ENCODE measurements at regions not wholly inside any gene's neighbourhood (a gene's known extent, or its start where the extent isn't known, plus 50 kb on each side); places are given as distances from the start of the nearest gene placed in this dataset.
A peak's percentile ranks its signal among the peaks of the same experiment; 100 is the strongest.
"Not testable (repeated sequence)": the region's sequence is repeated elsewhere in the genome, so short reads cannot be mapped to it uniquely, and the experiment has no call there.

DNA sequence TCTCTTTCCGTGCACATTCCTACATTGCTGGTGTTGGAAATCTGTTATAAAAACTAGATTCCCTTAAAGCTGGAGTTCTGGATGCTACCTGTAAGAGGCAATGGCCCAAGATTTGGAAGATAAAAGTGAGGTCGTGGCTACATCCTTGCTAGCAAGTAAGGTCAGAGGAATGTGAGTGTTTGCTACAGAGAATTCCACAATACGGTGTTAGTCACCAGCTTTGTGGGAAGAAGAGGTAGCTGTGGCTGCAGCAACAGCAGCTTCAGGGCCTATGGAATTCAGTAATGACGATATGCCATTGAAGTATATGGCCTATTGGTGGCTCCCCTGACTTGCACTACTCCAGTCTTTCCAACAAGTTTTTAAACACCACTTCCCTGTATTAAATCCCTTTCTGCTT is 227.7 kb upstream of the TMEM260 start:
- no peak for DNase-seq
- Mint-ChIP-seq H3K9me3 (no peaks in the 10 kb centered on the region), H3K4me3 (no peak overlapping the region), H3K4me1 (no peaks in the 10 kb centered on the region), H3K27me3 (peaks cover 7% of the 10 kb centered on the region), H3K36me3 (ENCODE audit: low read depth) (no peaks in the 10 kb centered on the region), H3K27ac (no peak overlapping the region)
- intact Hi-C loops (cut with micrococcal nuclease), result no loop called here

DNA sequence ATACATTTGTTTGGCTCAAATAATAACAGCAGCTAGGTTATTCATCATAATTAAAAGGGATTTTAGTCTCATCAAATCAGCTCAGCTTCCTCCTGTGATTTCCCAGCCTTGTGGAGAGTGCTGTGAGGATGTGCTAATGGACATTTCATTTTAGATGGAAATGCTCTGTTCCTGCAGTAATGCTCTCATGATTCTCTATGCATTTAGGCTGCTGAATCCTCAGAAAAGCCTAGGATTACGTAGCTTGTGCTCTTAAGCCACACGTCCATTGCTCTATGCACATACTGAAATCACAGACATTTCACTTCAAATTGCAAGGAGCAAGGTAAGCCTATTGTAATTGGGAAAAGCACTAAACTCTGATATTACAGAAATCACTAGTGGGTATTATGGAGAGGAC is 226.6 kb upstream of the TMEM260 start:
- peaks cover 4% of the 10 kb centered on the region for H3K4me1 Mint-ChIP-seq
- no peaks in the 10 kb centered on the region for H3K9me3 Mint-ChIP-seq
- intact Hi-C loops (cut with micrococcal nuclease), result no loop called here
- H3K36me3 Mint-ChIP-seq (ENCODE audit: low read depth), result no peaks in the 10 kb centered on the region
- DNase-seq, result no peak
- H3K27me3 Mint-ChIP-seq, result peaks cover 7% of the 10 kb centered on the region
- no peak overlapping the region for H3K4me3 Mint-ChIP-seq
- no peak overlapping the region for H3K27ac Mint-ChIP-seq

DNA sequence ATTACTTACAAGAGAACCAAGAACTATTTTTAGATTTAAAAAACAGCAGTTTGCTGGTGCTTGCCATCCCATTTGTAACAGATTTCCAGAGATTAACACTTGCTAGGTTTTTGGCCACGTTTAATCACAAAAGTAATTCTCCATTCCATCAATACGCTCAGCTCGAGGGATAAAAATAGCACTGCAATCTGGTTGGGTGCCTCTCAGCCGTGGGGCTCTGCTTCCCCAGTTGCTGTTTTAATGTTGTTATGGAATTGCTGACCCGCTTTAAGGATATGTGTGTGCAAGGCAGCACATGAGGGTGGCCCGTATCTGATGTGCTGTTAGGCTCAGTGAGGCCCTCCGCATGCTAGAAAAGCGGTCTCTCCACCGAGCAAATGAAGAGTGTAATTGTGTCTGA is 222.2 kb upstream of the TMEM260 start:
- H3K27me3 Mint-ChIP-seq, result peaks cover 7% of the 10 kb centered on the region
- DNase-seq, result no peak
- no peak overlapping the region for H3K27ac Mint-ChIP-seq
- H3K4me1 Mint-ChIP-seq, result peaks cover 20% of the 10 kb centered on the region
- intact Hi-C loops (cut with micrococcal nuclease), result no loop called here
- no peaks in the 10 kb centered on the region for H3K36me3 Mint-ChIP-seq (ENCODE audit: low read depth)
- peaks cover 4% of the 10 kb centered on the region for H3K9me3 Mint-ChIP-seq
- no peak overlapping the region for H3K4me3 Mint-ChIP-seq

DNA sequence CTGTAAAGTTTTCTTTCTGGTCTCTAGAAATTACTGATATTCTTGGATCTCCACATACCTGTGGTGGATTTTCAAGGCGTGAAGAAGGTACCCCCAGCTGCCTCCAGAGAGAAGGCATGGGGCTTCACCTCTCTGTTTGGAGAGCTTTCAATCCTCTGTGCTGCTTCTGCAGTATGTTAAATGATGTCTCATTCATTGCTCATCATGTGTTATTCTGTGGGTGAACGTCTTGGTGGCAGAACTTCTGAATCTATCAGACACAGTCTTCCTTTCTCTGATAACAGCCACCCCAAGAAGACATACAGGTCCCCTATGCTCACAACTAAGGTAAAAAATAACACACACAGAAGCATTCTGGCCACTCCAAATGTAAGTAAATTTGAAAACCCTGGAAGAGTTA is 221.3 kb upstream of the TMEM260 start:
- H3K9me3 Mint-ChIP-seq, result peaks cover 10% of the 10 kb centered on the region
- intact Hi-C loops (cut with micrococcal nuclease), result no loop called here
- peak overlapping the region; percentile 6 for H3K4me3 Mint-ChIP-seq
- no peak for DNase-seq
- H3K4me1 Mint-ChIP-seq, result peaks cover 22% of the 10 kb centered on the region
- peak overlapping the region; percentile 75 for H3K27ac Mint-ChIP-seq
- H3K36me3 Mint-ChIP-seq (ENCODE audit: low read depth), result no peaks in the 10 kb centered on the region
- peaks cover 5% of the 10 kb centered on the region for H3K27me3 Mint-ChIP-seq

DNA sequence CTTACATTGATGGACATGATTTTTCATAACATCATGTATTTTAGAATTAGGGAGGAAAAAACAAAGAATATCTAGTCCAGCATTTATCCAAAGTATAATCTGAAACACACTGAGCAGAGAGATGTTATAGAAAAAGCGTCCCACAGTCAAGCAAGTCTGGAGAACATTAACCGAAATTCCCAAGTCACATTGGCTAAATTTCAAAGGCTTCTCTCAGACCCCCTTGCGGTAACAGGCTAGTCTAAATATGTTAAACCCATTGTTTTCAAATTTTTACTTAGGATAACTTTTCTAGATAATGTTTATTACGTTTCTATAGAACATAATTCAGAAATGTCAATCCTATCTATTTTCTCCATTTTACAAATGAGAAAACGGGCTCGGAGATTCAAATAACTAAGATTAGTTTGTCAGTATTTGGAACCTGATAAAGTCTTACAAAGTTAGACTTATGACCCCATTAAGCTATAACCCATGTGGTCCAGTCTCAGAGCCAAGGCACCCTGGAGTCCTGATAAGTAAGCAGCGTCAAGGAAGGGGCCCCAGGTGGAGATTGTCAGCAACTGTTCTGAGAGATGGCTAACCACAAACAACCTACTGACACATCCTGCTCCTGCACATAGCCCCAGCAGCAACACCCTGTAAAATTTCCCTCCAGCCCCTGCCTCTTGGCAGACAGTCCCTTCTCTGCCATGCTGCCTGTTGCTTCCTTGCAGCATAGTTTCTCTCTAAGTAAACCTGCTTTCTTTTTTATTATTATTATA is 220.6 kb upstream of the TMEM260 start:
- intact Hi-C loops (cut with micrococcal nuclease), result no loop called here
- H3K9me3 Mint-ChIP-seq, result peaks cover 10% of the 10 kb centered on the region
- H3K4me3 Mint-ChIP-seq, result peak overlapping the region; percentile 6
- peak; percentile 82 for DNase-seq
- peaks cover 22% of the 10 kb centered on the region for H3K4me1 Mint-ChIP-seq
- peak overlapping the region; percentile 75 for H3K27ac Mint-ChIP-seq
- H3K36me3 Mint-ChIP-seq (ENCODE audit: low read depth), result no peaks in the 10 kb centered on the region
- peaks cover 2% of the 10 kb centered on the region for H3K27me3 Mint-ChIP-seq

DNA sequence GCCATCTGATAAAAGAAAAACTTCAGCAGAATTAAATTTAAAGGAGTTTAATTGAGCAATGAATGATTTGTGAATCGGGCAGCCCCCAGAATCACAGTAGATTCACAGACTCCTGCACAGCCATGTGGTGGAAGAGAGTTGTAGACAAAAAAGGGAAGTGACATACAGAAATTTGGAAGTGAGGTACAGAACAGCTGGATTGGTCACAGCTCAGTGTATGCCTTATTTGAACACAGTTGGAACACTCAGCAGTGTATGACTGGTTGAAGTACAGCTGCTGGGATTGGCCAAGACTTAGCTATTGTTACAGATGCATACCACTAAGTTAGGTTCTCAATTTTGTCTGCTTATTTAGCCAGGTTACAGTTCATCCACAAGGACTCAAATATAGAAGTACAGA is 213.9 kb upstream of the TMEM260 start:
- intact Hi-C loops (cut with micrococcal nuclease); DNase-seq; H3K4me1 Mint-ChIP-seq; H3K27ac Mint-ChIP-seq; H3K4me3 Mint-ChIP-seq; H3K36me3 Mint-ChIP-seq (ENCODE audit: low read depth): not testable (repeated sequence)
- Mint-ChIP-seq H3K27me3 (peaks cover 12% of the 10 kb centered on the region), H3K9me3 (peaks cover 13% of the 10 kb centered on the region)

DNA sequence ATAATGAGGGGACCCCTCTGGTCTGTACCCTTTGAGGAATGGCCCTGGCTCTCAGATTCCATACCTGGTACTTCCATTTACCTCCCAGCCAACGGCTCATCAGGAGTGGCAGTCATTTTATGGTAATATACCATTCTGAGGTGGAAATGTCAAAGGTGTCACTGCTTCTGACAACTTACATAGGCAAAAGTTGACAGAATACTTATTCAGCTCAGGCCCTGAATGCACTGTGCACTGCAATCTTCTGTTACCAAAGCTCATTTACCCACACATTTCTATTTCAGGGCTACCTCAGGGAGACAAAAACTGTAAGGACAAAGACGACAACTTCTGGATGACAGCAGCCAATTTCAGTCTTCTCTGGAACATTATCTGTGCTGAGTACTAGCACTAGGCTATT is 212.2 kb upstream of the TMEM260 start:
- intact Hi-C loops (cut with micrococcal nuclease), result no loop called here
- H3K36me3 Mint-ChIP-seq (ENCODE audit: low read depth), result no peaks in the 10 kb centered on the region
- H3K27ac Mint-ChIP-seq, result no peak overlapping the region
- DNase-seq, result no peak
- peaks cover 19% of the 10 kb centered on the region for H3K27me3 Mint-ChIP-seq
- peaks cover 22% of the 10 kb centered on the region for H3K9me3 Mint-ChIP-seq
- H3K4me1 Mint-ChIP-seq, result peaks cover 7% of the 10 kb centered on the region
- no peak overlapping the region for H3K4me3 Mint-ChIP-seq

DNA sequence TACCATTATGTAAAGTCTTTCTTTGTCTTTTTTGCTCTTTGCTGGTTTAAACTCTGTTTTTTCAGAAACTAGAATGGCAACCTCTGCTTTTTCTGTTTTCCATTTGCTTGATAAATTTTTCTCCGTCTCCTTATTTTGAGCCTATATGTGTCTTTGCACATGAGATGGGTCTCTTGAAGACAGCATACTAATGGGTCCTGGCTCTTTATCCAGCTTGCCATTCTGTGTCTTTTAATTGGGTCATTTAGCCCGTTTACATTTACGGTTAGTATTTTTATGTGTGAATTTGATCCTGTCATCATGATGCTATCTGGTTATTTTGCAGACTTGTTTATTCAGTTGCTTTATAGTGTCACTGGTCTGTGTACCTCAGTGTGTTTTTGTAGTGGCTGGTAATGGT is 207.9 kb upstream of the TMEM260 start:
- H3K36me3 Mint-ChIP-seq (ENCODE audit: low read depth), result no peaks in the 10 kb centered on the region
- no peak for DNase-seq
- peaks cover 24% of the 10 kb centered on the region for H3K9me3 Mint-ChIP-seq
- intact Hi-C loops (cut with micrococcal nuclease), result no loop called here
- H3K4me3 Mint-ChIP-seq, result no peak overlapping the region
- no peaks in the 10 kb centered on the region for H3K4me1 Mint-ChIP-seq
- no peak overlapping the region for H3K27ac Mint-ChIP-seq
- peaks cover 16% of the 10 kb centered on the region for H3K27me3 Mint-ChIP-seq

DNA sequence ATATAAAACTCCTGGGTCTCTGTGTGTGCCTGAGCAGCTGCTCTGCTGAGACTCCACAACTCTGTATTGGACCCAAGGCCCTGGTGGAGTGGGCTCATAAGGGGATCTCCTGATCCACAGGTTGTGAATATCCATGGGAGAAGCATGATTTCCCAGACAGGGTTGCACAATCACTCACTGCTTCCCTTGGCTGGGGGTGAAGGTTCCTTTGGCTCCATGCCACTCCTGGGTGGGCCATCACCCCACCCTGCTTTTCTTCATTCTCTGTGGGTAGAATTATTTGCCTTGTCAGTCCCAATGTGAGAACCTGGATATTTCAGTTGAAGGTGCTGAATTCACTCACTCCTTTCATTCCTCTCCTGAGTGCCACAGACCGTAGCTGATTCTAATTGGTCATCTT is 205.2 kb upstream of the TMEM260 start:
- Mint-ChIP-seq H3K27ac (no peak overlapping the region), H3K27me3 (peaks cover 15% of the 10 kb centered on the region), H3K9me3 (peaks cover 21% of the 10 kb centered on the region), H3K36me3 (ENCODE audit: low read depth) (no peaks in the 10 kb centered on the region), H3K4me3 (no peak overlapping the region), H3K4me1 (no peaks in the 10 kb centered on the region)
- intact Hi-C loops (cut with micrococcal nuclease), result no loop called here
- DNase-seq, result no peak

DNA sequence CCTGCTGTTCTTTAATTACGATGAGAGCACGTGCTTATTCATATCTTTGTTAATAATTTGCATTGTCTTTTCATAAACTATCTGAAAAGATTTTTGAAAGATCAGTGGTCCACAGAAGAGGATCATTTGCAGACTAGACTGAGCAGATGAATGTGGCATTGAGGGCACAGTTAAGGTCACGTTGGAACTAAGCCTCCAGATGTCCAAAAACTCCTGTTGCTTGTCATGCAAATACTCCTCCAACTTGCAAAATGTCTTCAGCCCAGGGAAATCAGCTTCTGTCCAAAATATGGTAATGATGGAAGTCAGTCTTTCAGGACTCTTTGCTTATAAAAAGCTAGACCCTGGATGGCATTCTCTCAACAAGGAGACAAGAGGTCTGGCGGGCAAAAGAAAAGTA is 201.6 kb upstream of the TMEM260 start:
- no peak for DNase-seq
- H3K4me3 Mint-ChIP-seq, result no peak overlapping the region
- no peak overlapping the region for H3K27ac Mint-ChIP-seq
- H3K36me3 Mint-ChIP-seq (ENCODE audit: low read depth), result no peaks in the 10 kb centered on the region
- no peaks in the 10 kb centered on the region for H3K4me1 Mint-ChIP-seq
- peaks cover 4% of the 10 kb centered on the region for H3K27me3 Mint-ChIP-seq
- peaks cover 2% of the 10 kb centered on the region for H3K9me3 Mint-ChIP-seq
- intact Hi-C loops (cut with micrococcal nuclease), result no loop called here

DNA sequence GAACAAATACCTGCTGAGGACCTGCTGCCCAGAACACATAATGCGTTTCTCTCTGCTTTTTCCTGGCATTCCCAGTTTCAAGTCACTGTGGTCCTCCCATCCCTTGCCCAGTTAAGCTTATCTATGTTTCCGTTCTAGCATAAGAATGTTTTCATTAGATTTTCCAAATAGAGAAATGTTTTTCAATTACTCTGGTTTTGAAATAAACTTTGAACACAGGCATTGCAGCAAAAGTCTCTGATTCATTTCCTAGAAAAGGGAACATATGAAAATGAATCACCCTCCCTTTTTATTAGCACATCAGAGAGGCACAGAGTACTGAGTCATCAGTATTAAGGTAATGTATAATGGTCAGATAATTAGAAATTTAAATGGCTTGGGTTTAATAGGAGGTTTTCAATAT is 201.1 kb upstream of the TMEM260 start:
- Mint-ChIP-seq H3K27ac (no peak overlapping the region), H3K9me3 (no peaks in the 10 kb centered on the region), H3K4me1 (no peaks in the 10 kb centered on the region), H3K4me3 (no peak overlapping the region), H3K27me3 (peaks cover 4% of the 10 kb centered on the region), H3K36me3 (ENCODE audit: low read depth) (no peaks in the 10 kb centered on the region)
- intact Hi-C loops (cut with micrococcal nuclease), result no loop called here
- no peak for DNase-seq

DNA sequence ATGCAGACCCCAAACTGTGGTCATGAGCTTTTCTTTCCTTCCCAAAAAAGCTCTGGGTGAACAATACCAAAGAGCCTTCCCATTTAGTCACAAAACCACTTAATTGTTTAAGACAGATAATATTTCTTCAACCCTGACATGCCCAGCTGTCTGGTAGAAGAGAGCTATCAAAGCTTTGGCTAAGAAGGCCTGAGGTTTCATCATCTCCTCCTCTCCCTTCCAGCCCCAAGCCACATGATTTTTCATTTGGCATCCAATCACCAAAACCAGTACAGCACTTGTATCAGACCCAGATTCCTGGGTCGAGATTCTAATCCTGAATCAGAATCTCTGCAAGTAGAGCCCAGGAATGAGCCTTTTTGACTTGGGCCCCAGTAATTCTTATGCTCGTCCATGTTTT is 199.6 kb upstream of the TMEM260 start:
- H3K9me3 Mint-ChIP-seq, result no peaks in the 10 kb centered on the region
- no peaks in the 10 kb centered on the region for H3K4me1 Mint-ChIP-seq
- no peak overlapping the region for H3K4me3 Mint-ChIP-seq
- no peak for DNase-seq
- H3K27me3 Mint-ChIP-seq, result peaks cover 4% of the 10 kb centered on the region
- intact Hi-C loops (cut with micrococcal nuclease), result no loop called here
- no peaks in the 10 kb centered on the region for H3K36me3 Mint-ChIP-seq (ENCODE audit: low read depth)
- no peak overlapping the region for H3K27ac Mint-ChIP-seq

DNA sequence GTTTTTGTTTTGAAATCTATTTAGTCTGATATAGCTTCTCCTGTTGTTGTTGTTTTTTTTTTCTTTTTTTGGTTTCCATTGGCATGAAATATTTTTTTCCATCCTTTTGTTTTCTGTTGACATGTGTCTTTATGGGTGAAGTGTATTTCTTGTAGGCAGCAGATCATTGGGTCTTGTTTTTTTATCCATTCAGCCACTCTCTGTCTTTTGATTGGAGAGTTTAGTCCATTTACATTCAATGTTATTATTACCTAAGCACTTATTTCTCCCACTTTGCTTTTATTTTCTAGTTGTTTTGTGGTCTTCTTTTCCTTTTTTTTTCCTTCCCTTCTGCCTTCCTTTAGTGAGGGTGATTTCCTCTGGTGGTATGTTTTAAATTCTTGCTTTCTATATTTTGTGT is 193.6 kb upstream of the TMEM260 start:
- Mint-ChIP-seq H3K27ac (no peak overlapping the region), H3K36me3 (ENCODE audit: low read depth) (no peaks in the 10 kb centered on the region), H3K4me3 (no peak overlapping the region)

DNA sequence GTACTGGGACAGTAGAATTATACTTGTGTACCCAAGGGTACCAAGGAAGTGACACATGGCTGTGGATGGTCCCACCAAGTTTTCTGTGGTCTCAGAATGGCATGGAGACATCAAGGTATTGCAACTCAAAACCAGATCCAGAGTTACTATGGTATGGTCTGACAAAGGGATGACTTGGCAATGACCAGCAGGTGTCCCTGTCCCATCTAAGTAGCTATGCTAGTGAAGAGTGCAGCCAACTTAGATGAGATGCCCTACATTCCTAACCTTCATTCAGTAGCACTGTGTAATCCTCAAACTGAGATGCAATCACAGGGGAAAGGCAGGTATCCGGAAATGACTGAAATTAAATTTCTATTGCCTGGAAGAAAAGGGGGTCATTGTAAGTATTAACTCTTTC is 188.7 kb upstream of the TMEM260 start:
- H3K36me3 Mint-ChIP-seq (ENCODE audit: low read depth), result no peaks in the 10 kb centered on the region
- peaks cover 1% of the 10 kb centered on the region for H3K27me3 Mint-ChIP-seq
- no peak for DNase-seq
- H3K4me3 Mint-ChIP-seq, result no peak overlapping the region
- H3K9me3 Mint-ChIP-seq, result peaks cover 7% of the 10 kb centered on the region
- no peaks in the 10 kb centered on the region for H3K4me1 Mint-ChIP-seq
- intact Hi-C loops (cut with micrococcal nuclease), result no loop called here
- H3K27ac Mint-ChIP-seq, result no peak overlapping the region

More for the DNA sequence above, 193.6 kb upstream of the TMEM260 start:
- peaks cover 4% of the 10 kb centered on the region for H3K27me3 Mint-ChIP-seq
- intact Hi-C loops (cut with micrococcal nuclease), result no loop called here
- no peak for DNase-seq
- H3K9me3 Mint-ChIP-seq, result peaks cover 7% of the 10 kb centered on the region
- no peaks in the 10 kb centered on the region for H3K4me1 Mint-ChIP-seq

All from activated CD4-positive, alpha-beta T cell treated with anti-CD3 and anti-CD28 coated beads, Interleukin-2, amount 10 ng/mL, durations not matched to agents 24 days and 14 days (primary cell).